ENCODE measurements at regions not wholly inside any gene's neighbourhood (a gene's known extent, or its start where the extent isn't known, plus 50 kb on each side); places are given as distances from the start of the nearest gene placed in this dataset.
"Not testable (repeated sequence)": the region's sequence is repeated elsewhere in the genome, so short reads cannot be mapped to it uniquely, and the experiment has no call there.

GRCh38 chr17:68097161-68097805, 61.7 kb downstream of the KPNA2 start:
- DNase-seq (ENCODE audit: low spot score), result no peak

GRCh38 chr17:68099341-68099753, 63.8 kb downstream of the KPNA2 start:
- DNase-seq (ENCODE audit: low spot score), result not testable (repeated sequence)

GRCh38 chr17:68100000-68100641, 64.6 kb downstream of the KPNA2 start:
- no peak for DNase-seq (ENCODE audit: low spot score)

- peak; percentile 69 for DNase-seq (ENCODE audit: low spot score)
These were observed 65.8 kb downstream of the KPNA2 start for GRCh38 chr17:68101075-68101986.

GRCh38 chr17:68101987-68102314, 66.4 kb downstream of the KPNA2 start:
- DNase-seq (ENCODE audit: low spot score), result peak; percentile 8

- peak; percentile 30 for DNase-seq (ENCODE audit: low spot score)
These were observed 66.8 kb downstream of the KPNA2 start for GRCh38 chr17:68102318-68102758.

GRCh38 chr17:68103148-68103547, 67.6 kb downstream of the KPNA2 start:
- DNase-seq (ENCODE audit: low spot score), result no peak

- DNase-seq (ENCODE audit: low spot score), result no peak
These were observed 70.5 kb downstream of the KPNA2 start for GRCh38 chr17:68106085-68106484.

- DNase-seq (ENCODE audit: low spot score), result no peak
These were observed 71.8 kb downstream of the KPNA2 start for GRCh38 chr17:68107373-68107772.

GRCh38 chr17:68108313-68109000, 72.9 kb downstream of the KPNA2 start:
- DNase-seq (ENCODE audit: low spot score), result no peak

GRCh38 chr17:68109404-68109803, 73.9 kb downstream of the KPNA2 start:
- not testable (repeated sequence) for DNase-seq (ENCODE audit: low spot score)

GRCh38 chr17:68116211-68116610, 80.7 kb downstream of the KPNA2 start:
- not testable (repeated sequence) for DNase-seq (ENCODE audit: low spot score)

GRCh38 chr17:68122587-68122986, 87.1 kb downstream of the KPNA2 start:
- no peak for DNase-seq (ENCODE audit: low spot score)

GRCh38 chr17:68125111-68125870, 89.8 kb downstream of the KPNA2 start:
- DNase-seq (ENCODE audit: low spot score), result no peak

- no peak for DNase-seq (ENCODE audit: low spot score)
These were observed 92.4 kb downstream of the KPNA2 start for GRCh38 chr17:68127914-68128313.

GRCh38 chr17:68131456-68131855, 95.9 kb downstream of the KPNA2 start:
- DNase-seq (ENCODE audit: low spot score), result no peak

- no peak for DNase-seq (ENCODE audit: low spot score)
These were observed 98.0 kb downstream of the KPNA2 start for GRCh38 chr17:68133346-68134045.

- DNase-seq (ENCODE audit: low spot score), result no peak
These were observed 98.6 kb downstream of the KPNA2 start for GRCh38 chr17:68134046-68134637.

- no peak for DNase-seq (ENCODE audit: low spot score)
These were observed 99.2 kb downstream of the KPNA2 start for GRCh38 chr17:68134731-68135130.

- DNase-seq (ENCODE audit: low spot score), result no peak
These were observed 99.8 kb downstream of the KPNA2 start for GRCh38 chr17:68135141-68135887.
